ENCODE measurements at regions not wholly inside any gene's neighbourhood (a gene's known extent, or its start where the extent isn't known, plus 50 kb on each side); places are given as distances from the start of the nearest gene placed in this dataset.

DNA sequence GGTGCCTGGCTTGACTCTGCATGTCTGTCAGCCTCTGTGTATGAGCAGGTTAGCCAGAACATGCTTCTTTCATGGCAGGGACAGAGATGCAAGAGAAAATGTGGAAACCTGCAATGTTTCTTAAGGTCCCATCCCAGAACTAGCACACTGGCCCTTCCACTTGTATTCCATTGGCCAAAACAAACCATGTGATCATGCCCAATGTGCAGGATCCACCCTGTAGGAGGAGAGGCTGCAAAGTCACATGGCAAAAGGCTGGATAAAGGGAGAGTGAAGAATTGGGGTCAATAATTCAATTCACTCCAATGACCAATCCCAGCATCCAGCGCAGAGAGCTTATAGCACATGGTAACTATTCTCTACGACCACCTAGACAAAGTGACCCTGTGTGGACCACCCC is 405.5 kb downstream of the MIAT start:
- no peak for TF ChIP-seq EZH2phosphoT487 (IDR thresholded peaks at IDR 0.05; ENCODE audit: low read depth)
- TF ChIP-seq, protein P1, sequence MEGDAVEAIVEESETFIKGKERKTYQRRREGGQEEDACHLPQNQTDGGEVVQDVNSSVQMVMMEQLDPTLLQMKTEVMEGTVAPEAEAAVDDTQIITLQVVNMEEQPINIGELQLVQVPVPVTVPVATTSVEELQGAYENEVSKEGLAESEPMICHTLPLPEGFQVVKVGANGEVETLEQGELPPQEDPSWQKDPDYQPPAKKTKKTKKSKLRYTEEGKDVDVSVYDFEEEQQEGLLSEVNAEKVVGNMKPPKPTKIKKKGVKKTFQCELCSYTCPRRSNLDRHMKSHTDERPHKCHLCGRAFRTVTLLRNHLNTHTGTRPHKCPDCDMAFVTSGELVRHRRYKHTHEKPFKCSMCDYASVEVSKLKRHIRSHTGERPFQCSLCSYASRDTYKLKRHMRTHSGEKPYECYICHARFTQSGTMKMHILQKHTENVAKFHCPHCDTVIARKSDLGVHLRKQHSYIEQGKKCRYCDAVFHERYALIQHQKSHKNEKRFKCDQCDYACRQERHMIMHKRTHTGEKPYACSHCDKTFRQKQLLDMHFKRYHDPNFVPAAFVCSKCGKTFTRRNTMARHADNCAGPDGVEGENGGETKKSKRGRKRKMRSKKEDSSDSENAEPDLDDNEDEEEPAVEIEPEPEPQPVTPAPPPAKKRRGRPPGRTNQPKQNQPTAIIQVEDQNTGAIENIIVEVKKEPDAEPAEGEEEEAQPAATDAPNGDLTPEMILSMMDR (IDR thresholded peaks at IDR 0.05; ENCODE audit: low read depth, low read length), result no peak
